ENCODE measurements at regions not wholly inside any gene's neighbourhood (a gene's known extent, or its start where the extent isn't known, plus 50 kb on each side); places are given as distances from the start of the nearest gene placed in this dataset.

DNA sequence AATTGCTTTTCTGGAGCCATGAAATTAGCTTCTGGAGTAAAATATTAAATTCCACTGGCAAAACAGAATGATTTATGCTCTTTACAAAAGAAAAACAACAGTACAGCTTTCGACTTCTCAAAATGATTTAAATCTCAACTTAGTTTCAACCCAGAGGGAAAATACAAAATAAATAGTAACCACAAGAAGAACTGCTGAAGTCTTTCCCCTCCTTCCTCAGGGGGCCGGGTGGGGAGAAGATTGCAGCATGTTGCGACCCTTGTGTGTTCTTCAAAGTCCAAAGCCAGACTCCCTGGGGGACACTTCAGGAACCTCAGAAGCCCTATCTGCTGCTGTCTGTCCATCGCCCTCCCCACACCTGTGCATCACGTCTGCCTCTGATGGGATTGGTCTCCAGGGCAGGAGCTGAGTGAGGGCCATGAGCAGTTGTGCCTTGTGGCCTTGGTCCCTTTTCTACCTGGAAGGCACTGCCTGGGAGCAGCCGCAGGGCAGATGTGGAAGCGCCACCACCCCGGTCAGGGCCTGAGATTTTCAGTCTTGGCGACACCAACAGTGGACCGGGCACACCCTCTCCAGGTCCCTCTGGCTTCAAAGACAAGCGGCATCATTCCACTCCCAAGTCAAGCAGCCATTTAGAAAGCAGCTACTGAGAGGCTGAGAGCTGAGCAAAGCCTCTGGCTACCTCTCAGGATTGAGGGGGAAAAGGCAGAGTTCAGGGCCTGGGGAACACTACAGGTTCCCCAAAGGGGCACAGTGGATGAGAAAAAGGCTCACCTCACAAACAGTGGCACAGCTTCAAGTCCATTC lies 210.1 kb upstream of the RAB6C start:
- TF ChIP-seq, protein P1, sequence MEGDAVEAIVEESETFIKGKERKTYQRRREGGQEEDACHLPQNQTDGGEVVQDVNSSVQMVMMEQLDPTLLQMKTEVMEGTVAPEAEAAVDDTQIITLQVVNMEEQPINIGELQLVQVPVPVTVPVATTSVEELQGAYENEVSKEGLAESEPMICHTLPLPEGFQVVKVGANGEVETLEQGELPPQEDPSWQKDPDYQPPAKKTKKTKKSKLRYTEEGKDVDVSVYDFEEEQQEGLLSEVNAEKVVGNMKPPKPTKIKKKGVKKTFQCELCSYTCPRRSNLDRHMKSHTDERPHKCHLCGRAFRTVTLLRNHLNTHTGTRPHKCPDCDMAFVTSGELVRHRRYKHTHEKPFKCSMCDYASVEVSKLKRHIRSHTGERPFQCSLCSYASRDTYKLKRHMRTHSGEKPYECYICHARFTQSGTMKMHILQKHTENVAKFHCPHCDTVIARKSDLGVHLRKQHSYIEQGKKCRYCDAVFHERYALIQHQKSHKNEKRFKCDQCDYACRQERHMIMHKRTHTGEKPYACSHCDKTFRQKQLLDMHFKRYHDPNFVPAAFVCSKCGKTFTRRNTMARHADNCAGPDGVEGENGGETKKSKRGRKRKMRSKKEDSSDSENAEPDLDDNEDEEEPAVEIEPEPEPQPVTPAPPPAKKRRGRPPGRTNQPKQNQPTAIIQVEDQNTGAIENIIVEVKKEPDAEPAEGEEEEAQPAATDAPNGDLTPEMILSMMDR (IDR thresholded peaks at IDR 0.05), result no peak
- TF ChIP-seq POLR2A (IDR thresholded peaks at IDR 0.05), result no peak

Measured in right lobe of liver (tissue), 4 donors.